ENCODE measurements at regions not wholly inside any gene's neighbourhood (a gene's known extent, or its start where the extent isn't known, plus 50 kb on each side); places are given as distances from the start of the nearest gene placed in this dataset.

- TF ChIP-seq POLR2A (IDR thresholded peaks at IDR 0.05) = no peak
- TF ChIP-seq CTCF (IDR thresholded peaks at IDR 0.05) = no peak
These were observed 50.2 kb upstream of the DACT2 start for GRCh38 chr6:168369786-168370185.
